ENCODE measurements at regions not wholly inside any gene's neighbourhood (a gene's known extent, or its start where the extent isn't known, plus 50 kb on each side); places are given as distances from the start of the nearest gene placed in this dataset.

DNA sequence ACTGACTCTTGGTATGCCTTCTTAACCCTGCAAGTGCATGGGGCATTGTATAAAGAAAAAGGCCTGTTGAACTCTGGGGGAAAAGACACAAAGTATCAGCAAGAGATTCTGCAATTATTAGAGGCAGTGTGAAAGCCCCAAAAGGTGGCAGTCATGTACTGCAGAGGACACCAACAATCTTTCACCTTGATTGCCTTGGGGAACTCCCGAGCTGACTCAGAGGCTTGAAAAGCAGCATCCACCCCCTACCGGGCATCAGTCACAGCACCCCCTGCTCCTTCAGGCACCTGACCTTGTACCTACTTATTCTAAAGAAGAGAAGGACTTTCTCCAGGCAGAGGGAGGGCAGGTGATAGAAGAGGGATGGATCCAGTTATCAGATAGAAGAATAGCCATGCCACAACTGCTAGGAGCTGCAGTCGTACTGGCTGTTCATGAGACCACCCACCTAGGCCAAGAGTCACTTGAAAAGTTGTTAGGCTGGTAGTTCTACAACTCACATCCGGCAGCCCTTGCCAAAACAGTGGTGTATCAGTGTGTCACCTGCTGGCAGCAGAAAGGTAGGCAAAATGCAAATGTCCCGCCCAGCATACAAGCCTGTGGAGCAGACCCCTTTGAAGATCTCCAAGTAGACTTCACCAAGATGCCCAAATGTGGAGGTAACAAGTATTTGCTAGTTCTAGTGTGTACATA is 241.6 kb upstream of the CNTN6 start:
- peak; percentile 6 for DNase-seq (ENCODE audit: low spot score)
- in situ Hi-C loops (cut with MboI; ENCODE audit: low sequenced_read_pairs, unreplicated experiment) = no loop called here
- TF ChIP-seq, protein P1, sequence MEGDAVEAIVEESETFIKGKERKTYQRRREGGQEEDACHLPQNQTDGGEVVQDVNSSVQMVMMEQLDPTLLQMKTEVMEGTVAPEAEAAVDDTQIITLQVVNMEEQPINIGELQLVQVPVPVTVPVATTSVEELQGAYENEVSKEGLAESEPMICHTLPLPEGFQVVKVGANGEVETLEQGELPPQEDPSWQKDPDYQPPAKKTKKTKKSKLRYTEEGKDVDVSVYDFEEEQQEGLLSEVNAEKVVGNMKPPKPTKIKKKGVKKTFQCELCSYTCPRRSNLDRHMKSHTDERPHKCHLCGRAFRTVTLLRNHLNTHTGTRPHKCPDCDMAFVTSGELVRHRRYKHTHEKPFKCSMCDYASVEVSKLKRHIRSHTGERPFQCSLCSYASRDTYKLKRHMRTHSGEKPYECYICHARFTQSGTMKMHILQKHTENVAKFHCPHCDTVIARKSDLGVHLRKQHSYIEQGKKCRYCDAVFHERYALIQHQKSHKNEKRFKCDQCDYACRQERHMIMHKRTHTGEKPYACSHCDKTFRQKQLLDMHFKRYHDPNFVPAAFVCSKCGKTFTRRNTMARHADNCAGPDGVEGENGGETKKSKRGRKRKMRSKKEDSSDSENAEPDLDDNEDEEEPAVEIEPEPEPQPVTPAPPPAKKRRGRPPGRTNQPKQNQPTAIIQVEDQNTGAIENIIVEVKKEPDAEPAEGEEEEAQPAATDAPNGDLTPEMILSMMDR (IDR thresholded peaks at IDR 0.05; ENCODE audit: borderline replicate concordance, control extremely low read depth, extremely low read depth, insufficient read depth, missing control alignments) = no peak

GRCh38 chr3:852033-852432 is 240.8 kb upstream of the CNTN6 start:
- in situ Hi-C loops (cut with MboI; ENCODE audit: low sequenced_read_pairs, unreplicated experiment) = no loop called here
- DNase-seq (ENCODE audit: low spot score) = peak; percentile 6
- TF ChIP-seq, protein P1 (IDR thresholded peaks at IDR 0.05; ENCODE audit: borderline replicate concordance, control extremely low read depth, extremely low read depth, insufficient read depth, missing control alignments) = peak; percentile 18

- in situ Hi-C loops (cut with MboI; ENCODE audit: low sequenced_read_pairs, unreplicated experiment) = no loop called here
- TF ChIP-seq, protein P1 (IDR thresholded peaks at IDR 0.05; ENCODE audit: borderline replicate concordance, control extremely low read depth, extremely low read depth, insufficient read depth, missing control alignments) = no peak
- no peak for DNase-seq (ENCODE audit: low spot score)
These were observed 239.3 kb upstream of the CNTN6 start for GRCh38 chr3:853489-853888.

DNA sequence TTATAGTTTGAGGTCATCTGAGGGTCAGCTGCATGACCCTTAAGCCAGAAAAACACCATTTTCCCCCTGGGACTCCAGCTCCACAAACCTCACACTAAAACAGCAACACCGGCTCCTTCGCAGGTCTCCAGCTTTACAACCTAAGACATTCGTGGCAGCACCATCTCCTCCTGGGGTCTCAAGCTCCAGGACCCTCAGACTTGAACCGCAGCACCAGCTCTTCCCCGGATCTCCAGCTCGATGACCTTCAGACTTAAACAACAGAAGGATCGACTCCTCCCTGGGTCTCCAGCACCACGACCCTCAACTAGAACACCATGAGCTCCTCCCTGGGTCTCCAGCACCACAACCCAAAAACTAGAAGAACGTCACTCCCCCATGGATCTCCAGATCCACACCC is 233.7 kb upstream of the CNTN6 start:
- DNase-seq (ENCODE audit: low spot score) = no peak
- TF ChIP-seq, protein P1 (IDR thresholded peaks at IDR 0.05; ENCODE audit: borderline replicate concordance, control extremely low read depth, extremely low read depth, insufficient read depth, missing control alignments) = no peak
- in situ Hi-C loops (cut with MboI; ENCODE audit: low sequenced_read_pairs, unreplicated experiment) = no loop called here

DNA sequence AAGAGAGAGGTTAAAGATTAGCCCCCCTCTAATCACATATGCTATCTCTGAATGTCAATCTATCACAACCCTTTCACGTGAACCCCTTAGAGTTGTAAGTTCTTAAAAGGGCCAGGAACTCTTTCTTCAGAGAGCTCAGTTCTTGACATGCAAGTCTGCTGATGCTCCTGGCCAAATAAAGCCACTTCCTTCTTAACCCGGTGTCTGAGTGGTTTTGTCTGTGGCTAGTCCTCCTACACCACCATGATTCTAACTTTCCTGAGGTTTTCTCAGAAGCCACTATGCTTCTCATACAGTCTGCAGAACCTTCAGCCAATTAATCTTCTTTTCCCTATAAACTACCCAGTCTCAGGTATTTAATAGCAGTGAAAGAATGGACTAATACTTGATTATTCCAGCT is 231.1 kb upstream of the CNTN6 start:
- no peak for DNase-seq (ENCODE audit: low spot score)
- TF ChIP-seq, protein P1 (IDR thresholded peaks at IDR 0.05; ENCODE audit: borderline replicate concordance, control extremely low read depth, extremely low read depth, insufficient read depth, missing control alignments) = no peak
- in situ Hi-C loops (cut with MboI; ENCODE audit: low sequenced_read_pairs, unreplicated experiment) = no loop called here

- TF ChIP-seq, protein P1 (IDR thresholded peaks at IDR 0.05; ENCODE audit: borderline replicate concordance, control extremely low read depth, extremely low read depth, insufficient read depth, missing control alignments) = no peak
- no peak for DNase-seq (ENCODE audit: low spot score)
- in situ Hi-C loops (cut with MboI; ENCODE audit: low sequenced_read_pairs, unreplicated experiment) = no loop called here
These were observed 223.6 kb upstream of the CNTN6 start for GRCh38 chr3:869269-869668.

Measured in GM13976 (cell line).